ENCODE measurements at regions not wholly inside any gene's neighbourhood (a gene's known extent, or its start where the extent isn't known, plus 50 kb on each side); places are given as distances from the start of the nearest gene placed in this dataset.

- TF ChIP-seq POLR2A (IDR thresholded peaks at IDR 0.05; ENCODE audit: low read length) (no peak), GATA1 (IDR thresholded peaks at IDR 0.05; ENCODE audit: low read depth, low read length) (no peak)
Measured at GRCh38 chr7:80278737-80279136, 144.1 kb downstream of the GNAI1 start.

Data from erythroblast (primary cell).